ENCODE measurements at regions not wholly inside any gene's neighbourhood (a gene's known extent, or its start where the extent isn't known, plus 50 kb on each side); places are given as distances from the start of the nearest gene placed in this dataset.

DNA sequence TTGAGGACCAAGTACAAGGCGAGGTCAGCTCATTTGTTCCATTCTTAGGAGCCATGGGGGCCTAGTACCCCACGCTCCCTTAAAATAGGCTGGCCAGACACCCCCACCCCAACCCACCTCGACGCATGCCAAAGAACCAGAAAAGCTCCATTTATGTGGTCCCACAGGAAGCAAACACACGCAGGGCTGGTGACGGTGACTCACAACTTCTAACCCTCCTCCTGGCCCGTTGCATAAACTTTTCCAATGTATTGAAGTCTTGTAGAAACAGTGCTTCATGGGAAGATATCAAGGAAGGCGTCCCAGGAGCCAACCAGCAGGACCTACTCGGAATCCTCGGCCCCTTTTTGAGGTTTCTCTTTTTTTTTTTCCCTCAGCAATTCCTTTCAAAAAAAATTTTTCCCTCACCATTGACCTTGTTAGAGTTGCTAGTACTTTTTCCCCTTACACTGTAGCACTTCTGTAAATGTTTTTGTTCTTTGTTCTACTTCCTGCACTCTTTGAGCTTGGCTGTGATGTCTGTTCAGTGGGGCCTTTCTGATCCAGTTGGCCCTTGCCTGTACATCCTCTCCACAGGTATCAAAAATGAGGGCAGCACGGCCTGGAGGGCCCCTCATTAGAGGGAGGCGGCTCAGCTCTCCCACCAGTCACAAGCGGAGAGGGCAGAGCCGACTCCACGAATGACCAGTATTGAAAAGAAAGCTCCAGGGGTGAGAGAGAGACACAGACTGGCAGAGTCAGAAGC lies 208.3 kb downstream of the RGS9 start:
- 82 to 84% (median 83%) methylated on average over 15 of the region's 15 CpGs for WGBS, 3 donors
- intact Hi-C loops (cut with DNase I) = no loop called here
- Histone ChIP-seq H3K9me3 (no peaks in the 10 kb centered on the region), H3K4me3 (no peak overlapping the region), H3K27ac (no peak overlapping the region), H3K27me3 (no peaks in the 10 kb centered on the region), H3K4me1 (ENCODE audit: insufficient read depth) (no peaks in the 10 kb centered on the region), H3K36me3 (no peaks in the 10 kb centered on the region)
- no peak for DNase-seq
- no peak for TF ChIP-seq POLR2A (IDR thresholded peaks at IDR 0.05)
- TF ChIP-seq, protein P1, sequence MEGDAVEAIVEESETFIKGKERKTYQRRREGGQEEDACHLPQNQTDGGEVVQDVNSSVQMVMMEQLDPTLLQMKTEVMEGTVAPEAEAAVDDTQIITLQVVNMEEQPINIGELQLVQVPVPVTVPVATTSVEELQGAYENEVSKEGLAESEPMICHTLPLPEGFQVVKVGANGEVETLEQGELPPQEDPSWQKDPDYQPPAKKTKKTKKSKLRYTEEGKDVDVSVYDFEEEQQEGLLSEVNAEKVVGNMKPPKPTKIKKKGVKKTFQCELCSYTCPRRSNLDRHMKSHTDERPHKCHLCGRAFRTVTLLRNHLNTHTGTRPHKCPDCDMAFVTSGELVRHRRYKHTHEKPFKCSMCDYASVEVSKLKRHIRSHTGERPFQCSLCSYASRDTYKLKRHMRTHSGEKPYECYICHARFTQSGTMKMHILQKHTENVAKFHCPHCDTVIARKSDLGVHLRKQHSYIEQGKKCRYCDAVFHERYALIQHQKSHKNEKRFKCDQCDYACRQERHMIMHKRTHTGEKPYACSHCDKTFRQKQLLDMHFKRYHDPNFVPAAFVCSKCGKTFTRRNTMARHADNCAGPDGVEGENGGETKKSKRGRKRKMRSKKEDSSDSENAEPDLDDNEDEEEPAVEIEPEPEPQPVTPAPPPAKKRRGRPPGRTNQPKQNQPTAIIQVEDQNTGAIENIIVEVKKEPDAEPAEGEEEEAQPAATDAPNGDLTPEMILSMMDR (IDR thresholded peaks at IDR 0.05) = no peak

- no peak overlapping the region for H3K4me3 ChIP-seq
- H3K4me1 ChIP-seq (ENCODE audit: insufficient read depth) = no peaks in the 10 kb centered on the region
- no peaks in the 10 kb centered on the region for H3K36me3 ChIP-seq
- intact Hi-C loops (cut with DNase I) = no loop called here
- no peak for DNase-seq
- H3K27ac ChIP-seq = no peak overlapping the region
- TF ChIP-seq POLR2A (IDR thresholded peaks at IDR 0.05) = no peak
- TF ChIP-seq, protein P1 (IDR thresholded peaks at IDR 0.05) = no peak
- TF ChIP-seq EP300 (IDR thresholded peaks at IDR 0.05) = no peak
- H3K27me3 ChIP-seq = no peaks in the 10 kb centered on the region
- no peaks in the 10 kb centered on the region for H3K9me3 ChIP-seq
Measured at GRCh38 chr17:65340401-65340800, 203.2 kb downstream of the RGS9 start.

DNA sequence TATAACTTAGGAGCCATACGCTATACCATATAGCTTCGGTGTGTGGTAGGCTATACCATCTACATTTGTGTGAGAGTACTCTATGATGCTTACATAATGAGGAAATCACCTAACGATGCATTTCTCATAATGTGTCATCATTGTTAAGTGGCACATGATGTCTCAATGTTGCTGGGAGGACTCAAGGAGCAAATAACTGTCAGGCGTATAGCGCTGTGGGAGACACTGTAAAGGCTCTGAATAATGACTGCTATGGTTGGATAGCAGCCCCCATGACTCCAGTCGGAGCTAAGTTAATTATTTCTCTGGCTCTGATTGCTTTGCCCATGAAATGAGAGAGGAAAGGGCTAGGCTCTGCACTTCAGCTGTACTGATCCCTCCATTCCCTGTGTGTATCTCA lies 197.2 kb downstream of the RGS9 start:
- intact Hi-C loops (cut with DNase I) = no loop called here
- no peak for DNase-seq
- H3K4me1 ChIP-seq (ENCODE audit: insufficient read depth) = no peaks in the 10 kb centered on the region
- H3K4me3 ChIP-seq = no peak overlapping the region
- WGBS, 3 donors = 92 to 93% (median 93%) methylated on average over 6 of the region's 6 CpGs
- H3K27ac ChIP-seq = no peak overlapping the region
- no peaks in the 10 kb centered on the region for H3K9me3 ChIP-seq
- no peak for TF ChIP-seq EP300 (IDR thresholded peaks at IDR 0.05)
- TF ChIP-seq, protein P1 (IDR thresholded peaks at IDR 0.05) = no peak
- no peak for TF ChIP-seq POLR2A (IDR thresholded peaks at IDR 0.05)
- H3K27me3 ChIP-seq = no peaks in the 10 kb centered on the region
- no peaks in the 10 kb centered on the region for H3K36me3 ChIP-seq

DNA sequence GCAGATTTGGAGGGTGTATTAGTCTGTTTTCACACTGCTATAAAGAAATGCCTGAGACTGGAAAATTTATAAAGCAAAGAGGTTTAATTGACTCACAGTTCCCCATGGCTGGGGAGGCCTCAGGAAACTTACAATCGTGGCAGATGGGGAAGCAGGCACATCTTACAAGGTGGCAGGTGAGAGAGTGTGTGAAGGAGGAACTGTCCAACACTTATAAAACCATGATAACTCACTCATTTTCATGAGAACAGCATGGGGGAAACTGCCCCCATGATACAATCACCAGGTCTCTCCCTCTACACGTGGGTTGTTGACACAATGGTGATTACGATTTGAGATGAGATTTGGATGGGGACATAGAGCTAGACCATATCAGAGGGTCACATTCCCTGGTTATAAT lies 195.6 kb downstream of the RGS9 start:
- Histone ChIP-seq H3K36me3 (no peaks in the 10 kb centered on the region), H3K4me1 (ENCODE audit: insufficient read depth) (no peaks in the 10 kb centered on the region), H3K27me3 (no peaks in the 10 kb centered on the region), H3K9me3 (no peaks in the 10 kb centered on the region), H3K27ac (no peak overlapping the region), H3K4me3 (no peak overlapping the region)
- DNase-seq = no peak
- intact Hi-C loops (cut with DNase I) = no loop called here
- no peak for TF ChIP-seq EP300 (IDR thresholded peaks at IDR 0.05)
- TF ChIP-seq POLR2A (IDR thresholded peaks at IDR 0.05) = no peak
- TF ChIP-seq, protein P1 (IDR thresholded peaks at IDR 0.05) = no peak
- WGBS, 3 donors = 71 to 80% (median 78%) methylated on average over 3 of the region's 3 CpGs

Data from ovary (tissue), 7 donors.